ENCODE measurements at regions not wholly inside any gene's neighbourhood (a gene's known extent, or its start where the extent isn't known, plus 50 kb on each side); places are given as distances from the start of the nearest gene placed in this dataset.

DNA sequence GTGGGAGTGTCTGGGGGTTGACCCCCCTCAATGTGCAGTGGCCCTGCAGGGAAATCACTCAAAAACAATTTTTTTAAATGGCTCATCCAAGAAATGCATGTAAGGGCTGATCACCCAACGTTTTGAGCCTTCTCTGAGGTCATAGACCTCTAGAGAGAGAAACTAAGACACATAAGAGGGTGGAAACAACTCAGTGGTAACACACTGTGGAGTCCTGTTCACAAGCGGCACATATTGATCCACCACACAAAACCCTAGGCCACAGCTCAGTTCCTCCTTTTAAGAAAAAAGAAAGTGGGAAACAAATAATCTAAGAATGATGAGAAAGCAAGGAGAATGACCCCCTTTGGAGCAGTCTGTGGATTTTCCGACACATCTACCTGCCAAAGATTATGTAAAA lies 83.0 kb upstream of the METAP2 start:
- TF ChIP-seq, protein P1, sequence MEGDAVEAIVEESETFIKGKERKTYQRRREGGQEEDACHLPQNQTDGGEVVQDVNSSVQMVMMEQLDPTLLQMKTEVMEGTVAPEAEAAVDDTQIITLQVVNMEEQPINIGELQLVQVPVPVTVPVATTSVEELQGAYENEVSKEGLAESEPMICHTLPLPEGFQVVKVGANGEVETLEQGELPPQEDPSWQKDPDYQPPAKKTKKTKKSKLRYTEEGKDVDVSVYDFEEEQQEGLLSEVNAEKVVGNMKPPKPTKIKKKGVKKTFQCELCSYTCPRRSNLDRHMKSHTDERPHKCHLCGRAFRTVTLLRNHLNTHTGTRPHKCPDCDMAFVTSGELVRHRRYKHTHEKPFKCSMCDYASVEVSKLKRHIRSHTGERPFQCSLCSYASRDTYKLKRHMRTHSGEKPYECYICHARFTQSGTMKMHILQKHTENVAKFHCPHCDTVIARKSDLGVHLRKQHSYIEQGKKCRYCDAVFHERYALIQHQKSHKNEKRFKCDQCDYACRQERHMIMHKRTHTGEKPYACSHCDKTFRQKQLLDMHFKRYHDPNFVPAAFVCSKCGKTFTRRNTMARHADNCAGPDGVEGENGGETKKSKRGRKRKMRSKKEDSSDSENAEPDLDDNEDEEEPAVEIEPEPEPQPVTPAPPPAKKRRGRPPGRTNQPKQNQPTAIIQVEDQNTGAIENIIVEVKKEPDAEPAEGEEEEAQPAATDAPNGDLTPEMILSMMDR (IDR thresholded peaks at IDR 0.05) = no peak
- no peak for TF ChIP-seq POLR2A (IDR thresholded peaks at IDR 0.05)
